ENCODE measurements at regions not wholly inside any gene's neighbourhood (a gene's known extent, or its start where the extent isn't known, plus 50 kb on each side); places are given as distances from the start of the nearest gene placed in this dataset.

DNA sequence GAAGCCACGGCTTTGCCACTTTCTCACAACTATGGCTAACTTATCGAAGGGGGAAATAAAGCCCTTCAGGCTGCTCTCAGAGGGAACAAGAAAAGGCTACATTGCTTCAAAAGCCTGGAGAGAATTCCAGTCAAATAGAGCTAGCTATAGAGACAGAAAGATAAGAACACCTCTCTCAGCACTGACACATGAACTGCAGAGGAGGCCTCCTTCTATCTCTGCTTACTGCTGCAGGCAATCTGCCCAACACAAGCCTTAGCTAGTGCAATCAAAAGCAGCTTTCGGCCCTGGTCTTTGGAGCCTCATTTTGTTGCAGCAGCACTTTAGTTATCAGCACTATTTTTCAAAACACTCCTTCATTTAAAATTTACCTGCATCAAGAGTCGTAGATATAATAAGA is 118.4 kb upstream of the ROBO1 start (continued):
- no peak for TF ChIP-seq KDM2B (CRISPR knock-in tag; IDR thresholded peaks at IDR 0.05)
- TF ChIP-seq TRIM25 (IDR thresholded peaks at IDR 0.05; ENCODE audit: borderline replicate concordance), result no peak
- TF ChIP-seq, protein P1, sequence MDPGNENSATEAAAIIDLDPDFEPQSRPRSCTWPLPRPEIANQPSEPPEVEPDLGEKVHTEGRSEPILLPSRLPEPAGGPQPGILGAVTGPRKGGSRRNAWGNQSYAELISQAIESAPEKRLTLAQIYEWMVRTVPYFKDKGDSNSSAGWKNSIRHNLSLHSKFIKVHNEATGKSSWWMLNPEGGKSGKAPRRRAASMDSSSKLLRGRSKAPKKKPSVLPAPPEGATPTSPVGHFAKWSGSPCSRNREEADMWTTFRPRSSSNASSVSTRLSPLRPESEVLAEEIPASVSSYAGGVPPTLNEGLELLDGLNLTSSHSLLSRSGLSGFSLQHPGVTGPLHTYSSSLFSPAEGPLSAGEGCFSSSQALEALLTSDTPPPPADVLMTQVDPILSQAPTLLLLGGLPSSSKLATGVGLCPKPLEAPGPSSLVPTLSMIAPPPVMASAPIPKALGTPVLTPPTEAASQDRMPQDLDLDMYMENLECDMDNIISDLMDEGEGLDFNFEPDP (CRISPR knock-in tag; IDR thresholded peaks at IDR 0.05), result no peak
- TF ChIP-seq, protein P2, sequence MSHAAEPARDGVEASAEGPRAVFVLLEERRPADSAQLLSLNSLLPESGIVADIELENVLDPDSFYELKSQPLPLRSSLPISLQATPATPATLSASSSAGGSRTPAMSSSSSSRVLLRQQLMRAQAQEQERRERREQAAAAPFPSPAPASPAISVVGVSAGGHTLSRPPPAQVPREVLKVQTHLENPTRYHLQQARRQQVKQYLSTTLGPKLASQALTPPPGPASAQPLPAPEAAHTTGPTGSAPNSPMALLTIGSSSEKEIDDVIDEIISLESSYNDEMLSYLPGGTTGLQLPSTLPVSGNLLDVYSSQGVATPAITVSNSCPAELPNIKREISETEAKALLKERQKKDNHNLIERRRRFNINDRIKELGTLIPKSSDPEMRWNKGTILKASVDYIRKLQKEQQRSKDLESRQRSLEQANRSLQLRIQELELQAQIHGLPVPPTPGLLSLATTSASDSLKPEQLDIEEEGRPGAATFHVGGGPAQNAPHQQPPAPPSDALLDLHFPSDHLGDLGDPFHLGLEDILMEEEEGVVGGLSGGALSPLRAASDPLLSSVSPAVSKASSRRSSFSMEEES (CRISPR knock-in tag; IDR thresholded peaks at IDR 0.05), result no peak

DNA sequence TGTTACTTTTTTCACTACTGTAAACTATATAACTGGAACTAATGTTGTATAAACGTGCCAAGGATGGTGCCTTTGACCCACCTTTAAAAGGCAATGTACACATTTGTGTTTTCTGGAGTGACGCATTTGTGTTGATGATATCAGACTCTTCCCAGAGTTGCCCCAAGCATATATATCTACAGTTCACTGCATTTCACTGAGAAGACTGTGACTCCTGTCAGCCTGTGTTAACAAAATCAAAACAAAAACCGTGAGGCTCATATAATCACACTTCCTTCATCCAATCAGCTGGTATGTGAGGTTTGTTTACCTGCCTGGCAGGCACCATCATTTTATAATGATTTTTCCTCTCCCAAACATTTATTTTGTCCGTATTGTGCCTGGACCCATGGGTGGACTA is 117.6 kb upstream of the ROBO1 start:
- H3K9me3 ChIP-seq (replicated peaks; ENCODE audit: control insufficient read depth, insufficient read depth, low read depth, low read length), result no peaks in the 10 kb centered on the region
- no peak overlapping the region for H3K4me3 ChIP-seq
- H3K4me2 ChIP-seq (ENCODE audit: insufficient read depth, low read length), result no peak overlapping the region
- H2AFZ ChIP-seq (ENCODE audit: low read depth, low read length), result no peak overlapping the region
- H3K9me1 ChIP-seq (ENCODE audit: control insufficient read depth, insufficient read depth, low read length), result no peaks in the 10 kb centered on the region
- ATAC-seq, result no peak
- no peak overlapping the region for H3K27ac ChIP-seq (ENCODE audit: extremely low read depth, low read depth, low read length)
- TF ChIP-seq PRDM10 (IDR thresholded peaks at IDR 0.05; ENCODE audit: partially characterized antibody), result no peak
- TF ChIP-seq SETDB1 (IDR thresholded peaks at IDR 0.05; ENCODE audit: low read length), result no peak
- WGBS (ENCODE audit: insufficient coverage, low coverage, missing lambda C conversion rate), result 0% methylated on average over 4 of the region's 4 CpGs
- H3K36me3 ChIP-seq (ENCODE audit: control insufficient read depth, insufficient read depth, low read length), result no peaks in the 10 kb centered on the region
- intact Hi-C loops (cut with micrococcal nuclease) (no loop called here), in situ Hi-C loops (cut with MboI) (no loop called here)
- CTCF ChIA-PET (ENCODE audit: low intra/inter-chr PET ratio), result no interaction called here
- no peaks in the 10 kb centered on the region for H3K79me2 ChIP-seq (ENCODE audit: control insufficient read depth, insufficient read depth, low read length)
- no peak for DNase-seq (ENCODE audit: extremely low read depth in 1 of 4, low spot score in 3 of 4)
- H3K4me1 ChIP-seq (replicated peaks in 1 of 2; ENCODE audit: control insufficient read depth in 2 of 2, insufficient read depth in 2 of 2, low read length in 2 of 2), result no peaks in the 10 kb centered on the region
- POLR2A ChIA-PET, result no interaction called here
- BruUV-seq (replicated peaks), result no TSS peak
- H3K27me3 ChIP-seq (ENCODE audit: control insufficient read depth in 2 of 2, insufficient read depth in 2 of 2, low read length in 2 of 2), result no peaks in the 10 kb centered on the region
- H3K9ac ChIP-seq (ENCODE audit: insufficient read depth in 1 of 2, low read depth in 2 of 2, low read length in 2 of 2), result no peak overlapping the region
- FAIRE-seq, result no peak
- no peaks in the 10 kb centered on the region for H4K20me1 ChIP-seq (replicated peaks; ENCODE audit: control insufficient read depth, insufficient read depth, low read length)

All from K562 (cell line).